Activated T-cell treated with anti-CD3 and anti-CD28 coated beads, Interleukin-2, amount 50 U/mL, for 24 hours (primary cell): ENCODE measurements at regions not wholly inside any gene's neighbourhood (a gene's known extent, or its start where the extent isn't known, plus 50 kb on each side); places are given as distances from the start of the nearest gene placed in this dataset.

ENCODE experiments used
- DNase-seq: peaks from one replicate; pipeline ENCODE4 v3.0.0-alpha.2; 2020
- H3K27ac Mint-ChIP-seq: 2 replicates; pipeline ENCODE4 v1.8.0; 2020; ENCODE audit warnings: mild to moderate bottlenecking, mixed read lengths
- H3K27me3 Mint-ChIP-seq: 2 replicates; pipeline ENCODE4 v1.8.0; 2020; ENCODE audit warnings: mixed read lengths
- H3K36me3 Mint-ChIP-seq: 2 replicates; pipeline ENCODE4 v1.8.0; 2020; ENCODE audit warnings: low read depth, mixed read lengths
- H3K4me1 Mint-ChIP-seq: 2 replicates; pipeline ENCODE4 v1.8.0; 2020; ENCODE audit warnings: low read depth, mixed read lengths
- H3K4me3 Mint-ChIP-seq: 2 replicates; pipeline ENCODE4 v1.8.0; 2020; ENCODE audit warnings: mild to moderate bottlenecking, moderate library complexity, mixed read lengths
- H3K9me3 Mint-ChIP-seq: 2 replicates; pipeline ENCODE4 v1.8.0; 2020; ENCODE audit warnings: mixed read lengths

- Mint-ChIP-seq H3K4me1 (no peaks in the 10 kb centered on the region), H3K27me3 (peaks cover 6% of the 10 kb centered on the region), H3K36me3 (no peaks in the 10 kb centered on the region), H3K9me3 (no peaks in the 10 kb centered on the region), H3K27ac (no peak overlapping the region), H3K4me3 (no peak overlapping the region)
- no peak for DNase-seq
These were observed 154.2 kb upstream of the LINGO1 start for GRCh38 chr15:77786956-77787355.

DNA sequence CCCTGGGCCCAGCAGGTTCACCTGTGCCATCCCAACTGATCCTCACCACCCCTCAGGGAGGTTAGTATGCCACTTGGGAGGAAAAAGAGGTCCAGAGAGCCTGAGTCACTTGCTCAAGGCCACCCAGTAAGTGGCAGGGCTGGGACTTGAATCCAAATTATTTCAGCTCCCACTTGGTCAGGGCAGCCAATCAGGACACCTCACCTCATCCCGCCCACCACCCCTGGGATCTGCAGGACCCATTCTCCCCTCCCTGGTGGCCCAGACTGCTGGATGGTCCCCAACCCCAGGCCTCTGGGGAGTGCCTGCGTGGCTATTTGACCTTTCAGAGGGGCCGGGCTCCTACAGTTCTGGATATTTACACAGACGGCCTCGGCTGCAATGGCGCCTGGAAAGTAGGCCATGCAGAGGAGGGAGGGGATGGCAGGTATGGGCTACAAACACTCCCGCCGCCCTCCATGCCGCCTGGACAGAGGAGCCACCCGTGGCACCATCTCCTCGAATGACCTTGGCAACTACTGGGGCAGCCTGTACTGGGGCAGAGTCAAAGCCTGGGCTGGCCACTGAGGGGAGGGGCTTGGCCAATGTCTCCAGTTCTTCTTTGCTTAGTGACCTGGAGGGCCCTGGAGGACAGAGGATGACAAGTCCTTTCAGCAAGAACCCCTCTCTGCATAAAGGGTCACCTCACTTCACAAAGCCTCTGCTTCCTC is 153.6 kb upstream of the LINGO1 start:
- Mint-ChIP-seq H3K27ac (no peak overlapping the region), H3K36me3 (no peaks in the 10 kb centered on the region), H3K27me3 (peaks cover 6% of the 10 kb centered on the region), H3K4me3 (no peak overlapping the region), H3K9me3 (no peaks in the 10 kb centered on the region), H3K4me1 (no peaks in the 10 kb centered on the region)
- DNase-seq: no peak

GRCh38 chr15:77784361-77785292 is 151.9 kb upstream of the LINGO1 start:
- H3K27me3 Mint-ChIP-seq: peaks cover 6% of the 10 kb centered on the region
- no peaks in the 10 kb centered on the region for H3K4me1 Mint-ChIP-seq
- H3K9me3 Mint-ChIP-seq: peaks cover 5% of the 10 kb centered on the region
- DNase-seq: peak; percentile 34
- H3K4me3 Mint-ChIP-seq: no peak overlapping the region
- H3K27ac Mint-ChIP-seq: no peak overlapping the region
- H3K36me3 Mint-ChIP-seq: no peaks in the 10 kb centered on the region

DNA sequence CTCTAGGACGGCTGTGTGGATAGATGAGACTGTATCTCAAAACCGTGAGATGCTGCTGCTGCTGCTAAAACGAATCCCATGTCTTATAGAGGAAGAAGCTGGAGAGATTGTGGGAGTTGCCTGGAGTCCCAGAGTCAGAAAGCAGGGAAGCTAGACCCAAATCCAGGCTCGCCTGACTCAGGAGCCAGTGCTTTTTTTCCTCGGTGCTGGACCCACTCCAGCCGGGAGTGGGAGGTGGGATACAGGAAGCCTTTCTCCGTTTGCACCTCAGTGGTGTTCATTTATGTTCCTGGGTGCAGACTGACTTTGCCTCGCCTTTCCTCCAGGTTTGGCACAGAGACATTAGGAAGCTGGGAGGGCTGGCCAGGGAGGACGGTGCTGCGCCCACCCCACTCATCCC is 150.9 kb upstream of the LINGO1 start:
- peaks cover 5% of the 10 kb centered on the region for H3K9me3 Mint-ChIP-seq
- no peak overlapping the region for H3K4me3 Mint-ChIP-seq
- H3K27me3 Mint-ChIP-seq: peaks cover 6% of the 10 kb centered on the region
- no peak overlapping the region for H3K27ac Mint-ChIP-seq
- no peaks in the 10 kb centered on the region for H3K36me3 Mint-ChIP-seq
- DNase-seq: no peak
- no peaks in the 10 kb centered on the region for H3K4me1 Mint-ChIP-seq

- H3K9me3 Mint-ChIP-seq: peaks cover 5% of the 10 kb centered on the region
- H3K27ac Mint-ChIP-seq: no peak overlapping the region
- peaks cover 6% of the 10 kb centered on the region for H3K27me3 Mint-ChIP-seq
- no peak for DNase-seq
- H3K36me3 Mint-ChIP-seq: no peaks in the 10 kb centered on the region
- H3K4me3 Mint-ChIP-seq: no peak overlapping the region
- H3K4me1 Mint-ChIP-seq: no peaks in the 10 kb centered on the region
These were observed 150.0 kb upstream of the LINGO1 start for GRCh38 chr15:77782691-77783090.

DNA sequence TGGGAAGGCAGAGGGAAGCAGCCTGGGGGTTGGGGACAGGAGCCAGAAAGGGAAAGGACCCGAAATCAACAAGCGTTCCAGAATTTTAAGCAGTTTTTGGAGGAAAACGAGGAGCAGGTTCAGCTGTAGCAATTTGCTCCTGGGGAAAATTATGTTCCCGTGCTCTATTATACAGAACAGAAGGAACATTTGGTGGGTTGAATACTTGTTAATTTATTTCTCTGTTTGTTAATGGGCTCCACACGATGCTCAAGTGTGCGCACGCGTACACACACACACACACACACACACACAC is 149.2 kb upstream of the LINGO1 start:
- H3K4me3 Mint-ChIP-seq: no peak overlapping the region
- H3K27me3 Mint-ChIP-seq: peaks cover 6% of the 10 kb centered on the region
- DNase-seq: no peak
- H3K4me1 Mint-ChIP-seq: no peaks in the 10 kb centered on the region
- no peaks in the 10 kb centered on the region for H3K36me3 Mint-ChIP-seq
- H3K9me3 Mint-ChIP-seq: peaks cover 5% of the 10 kb centered on the region
- H3K27ac Mint-ChIP-seq: no peak overlapping the region

- Mint-ChIP-seq H3K27me3 (peaks cover 6% of the 10 kb centered on the region), H3K4me1 (no peaks in the 10 kb centered on the region), H3K36me3 (no peaks in the 10 kb centered on the region), H3K27ac (no peak overlapping the region), H3K4me3 (no peak overlapping the region), H3K9me3 (peaks cover 5% of the 10 kb centered on the region)
- no peak for DNase-seq
These were observed 148.6 kb upstream of the LINGO1 start for GRCh38 chr15:77781151-77781945.

GRCh38 chr15:77778802-77779201 is 146.1 kb upstream of the LINGO1 start:
- DNase-seq: no peak
- Mint-ChIP-seq H3K4me3 (no peak overlapping the region), H3K27me3 (no peaks in the 10 kb centered on the region), H3K4me1 (no peaks in the 10 kb centered on the region), H3K27ac (no peak overlapping the region), H3K36me3 (no peaks in the 10 kb centered on the region), H3K9me3 (peaks cover 5% of the 10 kb centered on the region)

- H3K4me3 Mint-ChIP-seq: no peak overlapping the region
- no peak overlapping the region for H3K27ac Mint-ChIP-seq
These were observed 143.1 kb upstream of the LINGO1 start for GRCh38 chr15:77775837-77776236.

GRCh38 chr15:77775373-77775772 is 142.7 kb upstream of the LINGO1 start:
- Mint-ChIP-seq H3K9me3 (peaks cover under 1% of the 10 kb centered on the region), H3K4me1 (no peaks in the 10 kb centered on the region), H3K4me3 (no peak overlapping the region), H3K36me3 (no peaks in the 10 kb centered on the region), H3K27ac (no peak overlapping the region), H3K27me3 (no peaks in the 10 kb centered on the region)
- DNase-seq: no peak

More at GRCh38 chr15:77775837-77776236, 143.1 kb upstream of the LINGO1 start:
- H3K27me3 Mint-ChIP-seq: no peaks in the 10 kb centered on the region
- H3K36me3 Mint-ChIP-seq: no peaks in the 10 kb centered on the region
- DNase-seq: no peak
- peaks cover 5% of the 10 kb centered on the region for H3K9me3 Mint-ChIP-seq
- H3K4me1 Mint-ChIP-seq: no peaks in the 10 kb centered on the region

DNA sequence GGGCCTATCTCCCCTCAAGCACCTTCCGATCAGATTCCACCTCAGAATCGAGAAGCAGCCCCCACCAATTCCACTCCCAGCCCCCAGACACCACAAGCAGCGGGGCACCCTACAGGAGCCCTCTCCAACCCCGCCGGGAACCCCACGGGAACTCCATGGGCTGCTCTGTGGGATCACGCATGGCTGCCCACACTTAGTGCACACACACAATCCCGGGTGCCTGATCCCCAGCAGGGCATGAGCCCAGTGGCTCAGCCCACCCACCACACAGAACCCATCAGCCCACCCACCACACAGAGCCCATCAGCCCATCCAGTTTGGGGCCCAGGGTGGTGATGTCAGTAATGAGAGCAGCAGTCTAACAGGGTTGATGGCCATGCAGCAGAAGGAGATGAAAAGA is 141.6 kb upstream of the LINGO1 start:
- Mint-ChIP-seq H3K36me3 (no peaks in the 10 kb centered on the region), H3K27me3 (no peaks in the 10 kb centered on the region), H3K4me3 (no peak overlapping the region), H3K4me1 (no peaks in the 10 kb centered on the region), H3K27ac (no peak overlapping the region), H3K9me3 (no peaks in the 10 kb centered on the region)
- DNase-seq: no peak

- H3K27me3 Mint-ChIP-seq: no peaks in the 10 kb centered on the region
- no peak overlapping the region for H3K4me3 Mint-ChIP-seq
- no peak overlapping the region for H3K27ac Mint-ChIP-seq
- DNase-seq: no peak
- H3K4me1 Mint-ChIP-seq: no peaks in the 10 kb centered on the region
- H3K9me3 Mint-ChIP-seq: no peaks in the 10 kb centered on the region
- H3K36me3 Mint-ChIP-seq: no peaks in the 10 kb centered on the region
These were observed 141.2 kb upstream of the LINGO1 start for GRCh38 chr15:77773903-77774302.

GRCh38 chr15:77772641-77773402 is 140.1 kb upstream of the LINGO1 start:
- no peak for DNase-seq
- Mint-ChIP-seq H3K4me1 (no peaks in the 10 kb centered on the region), H3K36me3 (no peaks in the 10 kb centered on the region), H3K27me3 (no peaks in the 10 kb centered on the region), H3K27ac (no peak overlapping the region), H3K9me3 (no peaks in the 10 kb centered on the region), H3K4me3 (no peak overlapping the region)

GRCh38 chr15:77771616-77772015 is 138.9 kb upstream of the LINGO1 start:
- Mint-ChIP-seq H3K4me1 (no peaks in the 10 kb centered on the region), H3K36me3 (no peaks in the 10 kb centered on the region), H3K9me3 (no peaks in the 10 kb centered on the region), H3K4me3 (no peak overlapping the region), H3K27me3 (peaks cover under 1% of the 10 kb centered on the region), H3K27ac (no peak overlapping the region)
- no peak for DNase-seq
